Lower lobe of right lung (tissue), 2 donors: ENCODE measurements at regions not wholly inside any gene's neighbourhood (a gene's known extent, or its start where the extent isn't known, plus 50 kb on each side); places are given as distances from the start of the nearest gene placed in this dataset.

Experiments used
- ATAC-seq, 2 donors: fragments of 200-7000 bp; cut with Tn5 transposase; one replicate each; pipeline ENCODE4 v1.9.1; 2020 to 2022; ENCODE audit warnings: mild to moderate bottlenecking in 2 of 2, moderate library complexity in 2 of 2
- DNase-seq: peaks from one replicate; pipeline ENCODE4 v3.0.0-alpha.2; 2020
- H3K27ac ChIP-seq: fragments of 200-600 bp; one replicate; pipeline ENCODE4 v1.8.0; 2022
- H3K27me3 ChIP-seq: fragments of 200-600 bp; one replicate; pipeline ENCODE4 v1.8.0; 2022; ENCODE audit warnings: low read depth
- H3K36me3 ChIP-seq: fragments of 200-600 bp; one replicate; pipeline ENCODE4 v1.8.0; 2022; ENCODE audit warnings: mild to moderate bottlenecking
- H3K4me1 ChIP-seq: fragments of 200-600 bp; one replicate; pipeline ENCODE4 v1.8.0; 2022
- H3K4me3 ChIP-seq: fragments of 200-600 bp; one replicate; pipeline ENCODE4 v1.8.0; 2022; ENCODE audit warnings: mild to moderate bottlenecking
- H3K9me3 ChIP-seq: fragments of 200-600 bp; one replicate; pipeline ENCODE4 v1.8.0; 2022
- CTCF ChIP-seq: fragments of 200-600 bp; IDR thresholded peaks from one replicate; pipeline ENCODE4 v1.8.0; 2022; ENCODE audit warnings: antibody characterized with exemption, mild to moderate bottlenecking
- intact Hi-C: fragments of 100-400 bp; cut with DNase I; formaldehyde crosslinking; loops from one replicate; pipeline ENCODE4 v1.11.0; 2022
- donor health status: DM: no; HTN: yes; CAD: no; lungs with severe emphysema.

GRCh38 chrX:118189000-118189399 is 72.4 kb upstream of the KLHL13 start:
- no peaks in the 10 kb centered on the region for H3K27me3 ChIP-seq
- H3K9me3 ChIP-seq: no peaks in the 10 kb centered on the region
- H3K4me3 ChIP-seq: no peak overlapping the region
- no peaks in the 10 kb centered on the region for H3K4me1 ChIP-seq
- ATAC-seq (no peak), DNase-seq (no peak)
- H3K27ac ChIP-seq: no peak overlapping the region
- no peaks in the 10 kb centered on the region for H3K36me3 ChIP-seq
- no peak for TF ChIP-seq CTCF
- intact Hi-C loops: no loop called here

GRCh38 chrX:118189628-118190027 is 73.0 kb upstream of the KLHL13 start:
- Histone ChIP-seq H3K9me3 (no peaks in the 10 kb centered on the region), H3K4me1 (no peaks in the 10 kb centered on the region), H3K4me3 (no peak overlapping the region), H3K27ac (no peak overlapping the region), H3K36me3 (no peaks in the 10 kb centered on the region), H3K27me3 (no peaks in the 10 kb centered on the region)
- TF ChIP-seq CTCF: no peak
- no peak for DNase-seq
- intact Hi-C loops: no loop called here
- ATAC-seq: no peak

GRCh38 chrX:118197730-118198129 is 81.1 kb upstream of the KLHL13 start:
- no peak for ATAC-seq
- intact Hi-C loops: no loop called here
- DNase-seq: no peak
- TF ChIP-seq CTCF: no peak
- no peaks in the 10 kb centered on the region for H3K4me1 ChIP-seq
- no peaks in the 10 kb centered on the region for H3K36me3 ChIP-seq
- no peak overlapping the region for H3K4me3 ChIP-seq
- H3K27me3 ChIP-seq: no peaks in the 10 kb centered on the region
- H3K27ac ChIP-seq: no peak overlapping the region
- H3K9me3 ChIP-seq: no peaks in the 10 kb centered on the region

GRCh38 chrX:118198577-118198976 is 82.0 kb upstream of the KLHL13 start:
- intact Hi-C loops: no loop called here
- no peak overlapping the region for H3K4me3 ChIP-seq
- DNase-seq: no peak

GRCh38 chrX:118199997-118200396 is 83.4 kb upstream of the KLHL13 start:
- H3K36me3 ChIP-seq: no peaks in the 10 kb centered on the region
- H3K27me3 ChIP-seq: no peaks in the 10 kb centered on the region
- intact Hi-C loops: no loop called here
- no peaks in the 10 kb centered on the region for H3K9me3 ChIP-seq
- ATAC-seq (no peak), DNase-seq (no peak)
- H3K4me1 ChIP-seq: no peaks in the 10 kb centered on the region
- no peak for TF ChIP-seq CTCF
- H3K27ac ChIP-seq: no peak overlapping the region
- no peak overlapping the region for H3K4me3 ChIP-seq

More at GRCh38 chrX:118198577-118198976, 82.0 kb upstream of the KLHL13 start:
- Histone ChIP-seq H3K36me3 (no peaks in the 10 kb centered on the region), H3K4me1 (no peaks in the 10 kb centered on the region), H3K27ac (no peak overlapping the region), H3K9me3 (no peaks in the 10 kb centered on the region), H3K27me3 (no peaks in the 10 kb centered on the region)
- TF ChIP-seq CTCF: no peak
- ATAC-seq: no peak
